ENCODE measurements at regions not wholly inside any gene's neighbourhood (a gene's known extent, or its start where the extent isn't known, plus 50 kb on each side); places are given as distances from the start of the nearest gene placed in this dataset.

GRCh38 chr21:41092312-41092711 is 75.6 kb upstream of the BACE2 start:
- TF ChIP-seq, protein P1, sequence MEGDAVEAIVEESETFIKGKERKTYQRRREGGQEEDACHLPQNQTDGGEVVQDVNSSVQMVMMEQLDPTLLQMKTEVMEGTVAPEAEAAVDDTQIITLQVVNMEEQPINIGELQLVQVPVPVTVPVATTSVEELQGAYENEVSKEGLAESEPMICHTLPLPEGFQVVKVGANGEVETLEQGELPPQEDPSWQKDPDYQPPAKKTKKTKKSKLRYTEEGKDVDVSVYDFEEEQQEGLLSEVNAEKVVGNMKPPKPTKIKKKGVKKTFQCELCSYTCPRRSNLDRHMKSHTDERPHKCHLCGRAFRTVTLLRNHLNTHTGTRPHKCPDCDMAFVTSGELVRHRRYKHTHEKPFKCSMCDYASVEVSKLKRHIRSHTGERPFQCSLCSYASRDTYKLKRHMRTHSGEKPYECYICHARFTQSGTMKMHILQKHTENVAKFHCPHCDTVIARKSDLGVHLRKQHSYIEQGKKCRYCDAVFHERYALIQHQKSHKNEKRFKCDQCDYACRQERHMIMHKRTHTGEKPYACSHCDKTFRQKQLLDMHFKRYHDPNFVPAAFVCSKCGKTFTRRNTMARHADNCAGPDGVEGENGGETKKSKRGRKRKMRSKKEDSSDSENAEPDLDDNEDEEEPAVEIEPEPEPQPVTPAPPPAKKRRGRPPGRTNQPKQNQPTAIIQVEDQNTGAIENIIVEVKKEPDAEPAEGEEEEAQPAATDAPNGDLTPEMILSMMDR (IDR thresholded peaks at IDR 0.05), result no peak
- TF ChIP-seq POLR2A (IDR thresholded peaks at IDR 0.05), result no peak

Measured in Peyer's patch (tissue), 4 donors.